ENCODE measurements at regions not wholly inside any gene's neighbourhood (a gene's known extent, or its start where the extent isn't known, plus 50 kb on each side); places are given as distances from the start of the nearest gene placed in this dataset.
A peak's percentile ranks its signal among the peaks of the same experiment; 100 is the strongest.

GRCh38 chr2:49367003-49367402, 212.7 kb upstream of the FSHR start (continued):
- TF ChIP-seq SIN3A (IDR thresholded peaks at IDR 0.05; ENCODE audit: borderline replicate concordance, low read depth, low read length) (no peak), MEF2A (IDR thresholded peaks at IDR 0.05; ENCODE audit: borderline replicate concordance, low read depth) (no peak), GABPA (IDR thresholded peaks at IDR 0.05; ENCODE audit: low read depth) (no peak), EP300 (IDR thresholded peaks at IDR 0.05; ENCODE audit: borderline replicate concordance in 1 of 2, low read depth in 1 of 2, low read length in 1 of 2) (no peak), FOSL2 (IDR thresholded peaks at IDR 0.05; ENCODE audit: borderline replicate concordance, low read depth) (no peak), TEAD4 (IDR thresholded peaks at IDR 0.05; ENCODE audit: borderline replicate concordance, insufficient read depth) (no peak)

GRCh38 chr2:49360407-49360767, 206.1 kb upstream of the FSHR start:
- no peaks in the 10 kb centered on the region for H4K20me1 ChIP-seq (ENCODE audit: insufficient read depth)
- no peaks in the 10 kb centered on the region for H3K9me2 ChIP-seq
- 1% methylated on average over 2 of the region's 2 CpGs for whole genome bisulfite sequencing (ENCODE audit: low lambda C conversion rate)
- DNase-seq, result no peak
- ChIA-PET CTCF (interaction anchor here (0.7 kb wide), 1 partner anchor 9 kb away, joined by 3 read pairs; no protein-coding TSS in a partner anchor), POLR2A (no interaction called here)
- no peaks in the 10 kb centered on the region for H3K27me3 ChIP-seq (ENCODE audit: insufficient read depth)
- no peaks in the 10 kb centered on the region for H3F3A ChIP-seq (replicated peaks; ENCODE audit: insufficient read depth)
- TF ChIP-seq TAF1 (IDR thresholded peaks at IDR 0.05; ENCODE audit: borderline replicate concordance, low read depth, low read length), result no peak
- no peak for TF ChIP-seq TEAD4 (IDR thresholded peaks at IDR 0.05; ENCODE audit: borderline replicate concordance, insufficient read depth)
- no peak overlapping the region for H3K4me3 ChIP-seq (ENCODE audit: low read depth in 2 of 2, low read length in 1 of 2)
- H3K36me3 ChIP-seq (replicated peaks in 1 of 2; ENCODE audit: control insufficient read depth in 1 of 2, insufficient read depth in 2 of 2, low read length in 1 of 2), result no peaks in the 10 kb centered on the region
- H3K79me2 ChIP-seq (ENCODE audit: insufficient read depth), result no peaks in the 10 kb centered on the region
- no peaks in the 10 kb centered on the region; the same call in 1 of the 2 replicates for H3K9me3 ChIP-seq
- no peaks in the 10 kb centered on the region; a peak in 1 of 4 replicates for H3K4me1 ChIP-seq (ENCODE audit: control insufficient read depth in 1 of 2, insufficient read depth in 2 of 2, low read depth in 1 of 2, low read length in 1 of 2)
- no peak overlapping the region for H3K4me2 ChIP-seq
- no peak overlapping the region for H2AFZ ChIP-seq (ENCODE audit: low read depth)
- no peak overlapping the region for H3K9ac ChIP-seq
- peak overlapping the region in 1 of 2 experiments; percentile 43; a peak in 1 of 4 replicates for H3K27ac ChIP-seq (ENCODE audit: low read depth in 2 of 2, low read length in 1 of 2)

GRCh38 chr2:49359721-49360406, 205.5 kb upstream of the FSHR start:
- Histone ChIP-seq H3K79me2 (ENCODE audit: insufficient read depth) (no peaks in the 10 kb centered on the region), H3K27ac (ENCODE audit: low read depth in 2 of 2, low read length in 1 of 2) (peak overlapping the region in 1 of 2 experiments; percentile 50; a peak in 1 of 4 replicates), H3K9me2 (no peaks in the 10 kb centered on the region), H2AFZ (ENCODE audit: low read depth) (no peak overlapping the region), H3K9me3 (no peaks in the 10 kb centered on the region; the same call in 1 of the 2 replicates), H3K4me2 (no peak overlapping the region), H3F3A (replicated peaks; ENCODE audit: insufficient read depth) (no peaks in the 10 kb centered on the region), H3K4me1 (ENCODE audit: control insufficient read depth in 1 of 2, insufficient read depth in 2 of 2, low read depth in 1 of 2, low read length in 1 of 2) (no peaks in the 10 kb centered on the region; a peak in 1 of 4 replicates), H3K9ac (no peak overlapping the region), H3K27me3 (ENCODE audit: insufficient read depth) (no peaks in the 10 kb centered on the region), H3K36me3 (replicated peaks in 1 of 2; ENCODE audit: control insufficient read depth in 1 of 2, insufficient read depth in 2 of 2, low read length in 1 of 2) (no peaks in the 10 kb centered on the region), H4K20me1 (ENCODE audit: insufficient read depth) (no peaks in the 10 kb centered on the region), H3K4me3 (ENCODE audit: low read depth in 2 of 2, low read length in 1 of 2) (no peak overlapping the region)
- TF ChIP-seq, protein P1, sequence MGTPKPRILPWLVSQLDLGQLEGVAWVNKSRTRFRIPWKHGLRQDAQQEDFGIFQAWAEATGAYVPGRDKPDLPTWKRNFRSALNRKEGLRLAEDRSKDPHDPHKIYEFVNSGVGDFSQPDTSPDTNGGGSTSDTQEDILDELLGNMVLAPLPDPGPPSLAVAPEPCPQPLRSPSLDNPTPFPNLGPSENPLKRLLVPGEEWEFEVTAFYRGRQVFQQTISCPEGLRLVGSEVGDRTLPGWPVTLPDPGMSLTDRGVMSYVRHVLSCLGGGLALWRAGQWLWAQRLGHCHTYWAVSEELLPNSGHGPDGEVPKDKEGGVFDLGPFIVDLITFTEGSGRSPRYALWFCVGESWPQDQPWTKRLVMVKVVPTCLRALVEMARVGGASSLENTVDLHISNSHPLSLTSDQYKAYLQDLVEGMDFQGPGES (IDR thresholded peaks at IDR 0.05; ENCODE audit: low read depth, low read length), result no peak
- TF ChIP-seq, protein P2, sequence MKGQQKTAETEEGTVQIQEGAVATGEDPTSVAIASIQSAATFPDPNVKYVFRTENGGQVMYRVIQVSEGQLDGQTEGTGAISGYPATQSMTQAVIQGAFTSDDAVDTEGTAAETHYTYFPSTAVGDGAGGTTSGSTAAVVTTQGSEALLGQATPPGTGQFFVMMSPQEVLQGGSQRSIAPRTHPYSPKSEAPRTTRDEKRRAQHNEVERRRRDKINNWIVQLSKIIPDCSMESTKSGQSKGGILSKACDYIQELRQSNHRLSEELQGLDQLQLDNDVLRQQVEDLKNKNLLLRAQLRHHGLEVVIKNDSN (IDR thresholded peaks at IDR 0.05; ENCODE audit: borderline replicate concordance, low read depth), result no peak
- TF ChIP-seq TAF1 (IDR thresholded peaks at IDR 0.05; ENCODE audit: borderline replicate concordance, low read depth, low read length) (no peak), NFIC (IDR thresholded peaks at IDR 0.05; ENCODE audit: borderline replicate concordance) (no peak), YY1 (IDR thresholded peaks at IDR 0.05; ENCODE audit: low read depth) (no peak), TCF12 (IDR thresholded peaks at IDR 0.05) (peak; percentile 24; the same call in 1 of the 2 replicates), EP300 (IDR thresholded peaks at IDR 0.05; ENCODE audit: borderline replicate concordance in 1 of 2, low read depth in 1 of 2, low read length in 1 of 2) (peak in 1 of 2 experiments; percentile 50; a peak in 1 of 4 replicates), SMC3 (IDR thresholded peaks at IDR 0.05; ENCODE audit: low read depth, low read length) (no peak), GATA2 (CRISPR knock-in tag; IDR thresholded peaks at IDR 0.05) (peak; percentile 56), EZH2phosphoT487 (IDR thresholded peaks at IDR 0.05; ENCODE audit: borderline replicate concordance, low read depth) (no peak), CHD2 (IDR thresholded peaks at IDR 0.05; ENCODE audit: low read length, partially characterized antibody) (peak; percentile 32)
- TF ChIP-seq, protein P3, sequence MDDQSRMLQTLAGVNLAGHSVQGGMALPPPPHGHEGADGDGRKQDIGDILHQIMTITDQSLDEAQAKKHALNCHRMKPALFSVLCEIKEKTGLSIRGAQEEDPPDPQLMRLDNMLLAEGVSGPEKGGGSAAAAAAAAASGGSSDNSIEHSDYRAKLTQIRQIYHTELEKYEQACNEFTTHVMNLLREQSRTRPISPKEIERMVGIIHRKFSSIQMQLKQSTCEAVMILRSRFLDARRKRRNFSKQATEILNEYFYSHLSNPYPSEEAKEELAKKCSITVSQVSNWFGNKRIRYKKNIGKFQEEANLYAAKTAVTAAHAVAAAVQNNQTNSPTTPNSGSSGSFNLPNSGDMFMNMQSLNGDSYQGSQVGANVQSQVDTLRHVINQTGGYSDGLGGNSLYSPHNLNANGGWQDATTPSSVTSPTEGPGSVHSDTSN (IDR thresholded peaks at IDR 0.05), result no peak
- CTCF ChIA-PET, result interaction anchor here (0.7 to 1.1 kb wide), 2 partner anchors 8 to 10 kb away, joined by 3 read pairs; no protein-coding TSS in a partner anchor
- 0% methylated on average over 2 of the region's 2 CpGs for WGBS (ENCODE audit: low lambda C conversion rate)
- POLR2A ChIA-PET, result no interaction called here
- peak; percentile 65 for DNase-seq

Measured in SK-N-SH (cell line).